Activated naive CD4-positive, alpha-beta T cell treated with anti-CD3 and anti-CD28 coated beads for 36 hours (primary cell): ENCODE measurements at regions not wholly inside any gene's neighbourhood (a gene's known extent, or its start where the extent isn't known, plus 50 kb on each side); places are given as distances from the start of the nearest gene placed in this dataset.

ENCODE experiments used
- CTCF ChIA-PET: fragments of 350-600 bp; sonication (Branson Sonifier 250); formaldehyde crosslinking; loops from one replicate; lab custom pipeline; 2021; ENCODE audit warnings: antibody characterized with exemption; lab: Charles Lee
- DNase-seq: peaks from one replicate; pipeline ENCODE4 v3.0.0-alpha.2; 2020
- H3K27ac Mint-ChIP-seq: one replicate; pipeline ENCODE4 v1.8.0; 2021; ENCODE audit warnings: mild to moderate bottlenecking, mixed read lengths
- H3K27me3 Mint-ChIP-seq: one replicate; pipeline ENCODE4 v1.8.0; 2021; ENCODE audit warnings: low read depth, mixed read lengths
- H3K36me3 Mint-ChIP-seq: one replicate; pipeline ENCODE4 v1.8.0; 2021; ENCODE audit warnings: low read depth, mixed read lengths
- H3K4me1 Mint-ChIP-seq: one replicate; pipeline ENCODE4 v1.8.0; 2021; ENCODE audit warnings: low read depth, mixed read lengths
- H3K4me3 Mint-ChIP-seq: one replicate; pipeline ENCODE4 v1.8.0; 2021; ENCODE audit warnings: mild to moderate bottlenecking, moderate library complexity, mixed read lengths
- H3K9me3 Mint-ChIP-seq: one replicate; pipeline ENCODE4 v1.8.0; 2021; ENCODE audit warnings: mixed read lengths
- intact Hi-C: fragments of 100-400 bp; cut with micrococcal nuclease; formaldehyde crosslinking; loops from one replicate; pipeline ENCODE4 v1.15.1; 2023

GRCh38 chr14:104372390-104373054, 207.0 kb upstream of the C14orf180 start:
- intact Hi-C loops = no loop called here
- no peak overlapping the region for H3K4me3 Mint-ChIP-seq
- no peaks in the 10 kb centered on the region for H3K9me3 Mint-ChIP-seq
- peaks cover 9% of the 10 kb centered on the region for H3K4me1 Mint-ChIP-seq
- no peak overlapping the region for H3K27ac Mint-ChIP-seq
- no peaks in the 10 kb centered on the region for H3K27me3 Mint-ChIP-seq
- no peaks in the 10 kb centered on the region for H3K36me3 Mint-ChIP-seq
- CTCF ChIA-PET = no interaction called here
- no peak for DNase-seq

- H3K27ac Mint-ChIP-seq = no peak overlapping the region
- no peak overlapping the region for H3K4me3 Mint-ChIP-seq
- intact Hi-C loops = no loop called here
- CTCF ChIA-PET = no interaction called here
- peaks cover 9% of the 10 kb centered on the region for H3K4me1 Mint-ChIP-seq
- no peaks in the 10 kb centered on the region for H3K27me3 Mint-ChIP-seq
- H3K9me3 Mint-ChIP-seq = no peaks in the 10 kb centered on the region
- no peak for DNase-seq
- H3K36me3 Mint-ChIP-seq = no peaks in the 10 kb centered on the region
Measured at GRCh38 chr14:104373055-104373854, 206.3 kb upstream of the C14orf180 start.

DNA sequence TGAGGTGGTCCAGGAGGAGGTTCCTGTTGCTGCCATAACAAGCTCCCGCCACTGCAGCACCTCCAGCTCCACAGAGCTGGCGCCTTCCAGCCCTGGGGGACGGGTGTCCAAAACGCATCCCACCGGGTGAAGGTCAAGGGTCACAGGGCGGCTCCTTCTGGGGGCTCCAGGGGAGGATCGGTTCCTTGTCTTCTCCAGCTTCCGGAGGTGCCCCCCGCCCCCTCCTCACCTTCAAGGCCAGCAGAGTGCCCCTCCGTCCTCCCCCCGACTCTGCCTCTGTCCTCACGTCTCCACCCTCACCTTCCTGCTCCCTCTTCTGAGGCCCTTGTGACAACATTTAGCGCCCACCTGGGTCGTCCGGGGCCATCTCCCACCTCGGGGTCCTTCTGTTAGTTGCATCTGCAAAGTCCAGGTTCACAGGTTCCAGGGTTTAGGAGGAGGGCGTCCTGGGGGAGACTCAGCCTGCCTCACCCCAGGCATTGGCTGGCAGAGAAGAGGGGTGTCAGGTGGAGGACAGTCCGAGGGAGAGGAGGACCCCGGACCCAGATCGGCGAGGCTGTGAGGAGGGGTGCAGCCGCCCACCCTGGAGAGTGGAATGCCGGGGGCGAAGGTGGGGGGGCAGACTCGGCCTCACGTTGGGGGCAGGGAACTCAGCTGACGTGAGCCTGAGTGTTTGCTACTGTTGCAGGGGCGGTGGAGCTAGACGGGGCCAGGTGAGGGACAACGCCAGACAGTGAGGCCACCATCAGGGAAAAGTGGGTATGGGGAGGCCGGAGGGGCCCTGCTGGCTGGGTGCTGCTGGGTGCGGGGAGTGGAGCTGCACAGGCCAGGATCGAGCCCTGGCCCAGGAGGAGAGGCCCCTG, 205.5 kb upstream of the C14orf180 start:
- H3K9me3 Mint-ChIP-seq = peaks cover 3% of the 10 kb centered on the region
- H3K36me3 Mint-ChIP-seq = no peaks in the 10 kb centered on the region
- intact Hi-C loops = no loop called here
- no peak overlapping the region for H3K4me3 Mint-ChIP-seq
- H3K27me3 Mint-ChIP-seq = no peaks in the 10 kb centered on the region
- no peak overlapping the region for H3K27ac Mint-ChIP-seq
- no peak for DNase-seq
- CTCF ChIA-PET = no interaction called here
- peaks cover 9% of the 10 kb centered on the region for H3K4me1 Mint-ChIP-seq

- Mint-ChIP-seq H3K27me3 (no peaks in the 10 kb centered on the region), H3K4me1 (peaks cover 9% of the 10 kb centered on the region), H3K9me3 (peaks cover 9% of the 10 kb centered on the region), H3K36me3 (no peaks in the 10 kb centered on the region), H3K27ac (no peak overlapping the region), H3K4me3 (no peak overlapping the region)
- CTCF ChIA-PET = no interaction called here
- DNase-seq = no peak
- intact Hi-C loops = no loop called here
Measured at GRCh38 chr14:104374718-104375080, 204.9 kb upstream of the C14orf180 start.

GRCh38 chr14:104375551-104376201, 203.9 kb upstream of the C14orf180 start:
- Mint-ChIP-seq H3K27me3 (no peaks in the 10 kb centered on the region), H3K27ac (no peak overlapping the region), H3K4me3 (no peak overlapping the region), H3K9me3 (peaks cover 10% of the 10 kb centered on the region), H3K36me3 (no peaks in the 10 kb centered on the region), H3K4me1 (peaks cover 7% of the 10 kb centered on the region)
- CTCF ChIA-PET = no interaction called here
- DNase-seq = no peak
- intact Hi-C loops = no loop called here

GRCh38 chr14:104376202-104377140, 203.1 kb upstream of the C14orf180 start:
- no peaks in the 10 kb centered on the region for H3K27me3 Mint-ChIP-seq
- peaks cover 7% of the 10 kb centered on the region for H3K4me1 Mint-ChIP-seq
- H3K4me3 Mint-ChIP-seq = no peak overlapping the region
- H3K36me3 Mint-ChIP-seq = peaks cover 3% of the 10 kb centered on the region
- intact Hi-C loops = no loop called here
- peaks cover 17% of the 10 kb centered on the region for H3K9me3 Mint-ChIP-seq
- H3K27ac Mint-ChIP-seq = no peak overlapping the region
- CTCF ChIA-PET = no interaction called here
- DNase-seq = no peak

DNA sequence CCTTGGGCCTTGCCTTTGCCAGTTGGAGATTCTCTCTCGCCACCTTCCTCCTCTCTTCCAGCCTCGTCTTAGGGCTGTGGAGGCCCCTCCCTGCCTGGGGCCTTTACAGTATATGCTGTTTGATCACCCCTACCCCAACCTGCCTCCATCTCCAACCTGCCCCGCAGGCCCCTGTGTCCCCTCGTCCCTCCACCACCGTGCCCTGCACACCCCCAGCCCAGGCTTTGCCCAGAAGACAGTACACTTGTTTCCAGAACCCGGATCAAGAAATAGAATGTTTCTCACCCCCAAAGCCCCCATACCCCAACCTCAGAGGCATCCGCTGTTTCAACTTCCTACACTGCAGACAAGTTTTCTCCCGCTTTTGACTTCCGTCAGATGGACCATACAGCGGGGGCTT, 202.3 kb upstream of the C14orf180 start:
- H3K4me3 Mint-ChIP-seq = no peak overlapping the region
- peaks cover 7% of the 10 kb centered on the region for H3K4me1 Mint-ChIP-seq
- H3K27me3 Mint-ChIP-seq = no peaks in the 10 kb centered on the region
- intact Hi-C loops = no loop called here
- CTCF ChIA-PET = no interaction called here
- no peak overlapping the region for H3K27ac Mint-ChIP-seq
- H3K36me3 Mint-ChIP-seq = peaks cover 3% of the 10 kb centered on the region
- no peak for DNase-seq
- H3K9me3 Mint-ChIP-seq = peaks cover 22% of the 10 kb centered on the region

DNA sequence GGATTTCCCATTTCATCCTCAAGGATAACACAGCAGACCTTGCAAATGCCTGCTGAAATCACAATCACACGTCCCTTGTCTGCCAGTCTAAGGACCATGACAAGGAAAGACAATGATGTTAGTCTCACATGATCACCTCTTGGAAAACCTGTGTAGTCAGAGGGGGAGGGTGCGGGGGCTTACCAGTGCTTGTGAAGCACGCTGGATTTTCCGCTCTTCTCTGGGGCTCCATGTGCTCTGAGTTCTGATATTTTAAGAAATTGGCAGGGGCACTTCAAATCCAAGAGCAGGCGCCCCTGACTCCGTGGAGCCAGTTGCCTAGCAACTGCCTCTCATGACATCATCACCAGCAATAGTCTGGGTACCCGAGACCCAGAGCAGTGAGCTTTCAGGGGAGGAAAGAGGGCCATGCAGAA, 200.9 kb upstream of the C14orf180 start:
- intact Hi-C loops = no loop called here

DNA sequence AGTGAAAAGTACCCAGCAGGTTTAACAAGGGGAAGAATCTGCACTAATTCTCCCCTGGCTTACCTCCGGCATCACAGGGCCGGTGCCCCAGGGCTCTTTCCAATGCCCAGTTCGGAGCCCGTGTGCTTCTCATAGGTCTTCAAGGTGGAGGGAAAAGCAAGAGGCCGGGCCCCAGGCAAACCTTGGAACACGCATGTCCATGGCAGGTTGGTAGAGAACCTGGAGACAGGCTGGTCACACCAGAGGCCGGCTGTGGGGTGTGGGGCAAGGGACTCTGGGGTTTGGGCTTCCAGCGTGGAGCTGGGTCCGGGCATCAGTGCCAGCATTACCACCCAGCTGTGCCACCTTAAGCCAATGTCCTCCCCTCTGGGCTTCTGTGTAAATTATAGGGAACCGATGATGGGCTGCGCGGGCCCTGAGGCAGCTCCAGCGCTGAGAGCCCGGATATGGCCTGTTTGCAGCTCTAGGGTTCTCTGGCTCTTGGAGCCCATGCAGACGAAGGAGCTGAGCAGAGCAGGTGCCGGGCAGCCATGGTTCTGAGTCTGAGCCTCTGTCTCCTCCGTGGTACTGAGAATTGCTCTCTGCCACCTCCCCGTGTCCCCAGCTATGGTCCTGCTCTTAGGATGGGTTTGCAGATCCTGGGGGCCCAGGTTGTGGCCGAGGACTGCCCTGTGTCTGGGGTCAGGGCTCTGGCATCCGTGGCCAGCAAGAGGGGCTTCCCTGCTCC, 197.0 kb upstream of the C14orf180 start:
- DNase-seq = no peak
- Mint-ChIP-seq H3K27ac (no peak overlapping the region), H3K4me3 (no peak overlapping the region), H3K9me3 (peaks cover 22% of the 10 kb centered on the region), H3K27me3 (no peaks in the 10 kb centered on the region), H3K36me3 (peaks cover 3% of the 10 kb centered on the region), H3K4me1 (no peaks in the 10 kb centered on the region)
- intact Hi-C loops = no loop called here
- CTCF ChIA-PET = no interaction called here

More for the DNA sequence above, 200.9 kb upstream of the C14orf180 start:
- Mint-ChIP-seq H3K36me3 (peaks cover 3% of the 10 kb centered on the region), H3K4me1 (no peaks in the 10 kb centered on the region), H3K4me3 (no peak overlapping the region), H3K27ac (no peak overlapping the region), H3K27me3 (no peaks in the 10 kb centered on the region), H3K9me3 (peaks cover 22% of the 10 kb centered on the region)
- DNase-seq = no peak
- CTCF ChIA-PET = interaction anchor here (0.6 kb wide), 1 partner anchor 138 kb away, joined by 3 read pairs; no protein-coding TSS in a partner anchor

DNA sequence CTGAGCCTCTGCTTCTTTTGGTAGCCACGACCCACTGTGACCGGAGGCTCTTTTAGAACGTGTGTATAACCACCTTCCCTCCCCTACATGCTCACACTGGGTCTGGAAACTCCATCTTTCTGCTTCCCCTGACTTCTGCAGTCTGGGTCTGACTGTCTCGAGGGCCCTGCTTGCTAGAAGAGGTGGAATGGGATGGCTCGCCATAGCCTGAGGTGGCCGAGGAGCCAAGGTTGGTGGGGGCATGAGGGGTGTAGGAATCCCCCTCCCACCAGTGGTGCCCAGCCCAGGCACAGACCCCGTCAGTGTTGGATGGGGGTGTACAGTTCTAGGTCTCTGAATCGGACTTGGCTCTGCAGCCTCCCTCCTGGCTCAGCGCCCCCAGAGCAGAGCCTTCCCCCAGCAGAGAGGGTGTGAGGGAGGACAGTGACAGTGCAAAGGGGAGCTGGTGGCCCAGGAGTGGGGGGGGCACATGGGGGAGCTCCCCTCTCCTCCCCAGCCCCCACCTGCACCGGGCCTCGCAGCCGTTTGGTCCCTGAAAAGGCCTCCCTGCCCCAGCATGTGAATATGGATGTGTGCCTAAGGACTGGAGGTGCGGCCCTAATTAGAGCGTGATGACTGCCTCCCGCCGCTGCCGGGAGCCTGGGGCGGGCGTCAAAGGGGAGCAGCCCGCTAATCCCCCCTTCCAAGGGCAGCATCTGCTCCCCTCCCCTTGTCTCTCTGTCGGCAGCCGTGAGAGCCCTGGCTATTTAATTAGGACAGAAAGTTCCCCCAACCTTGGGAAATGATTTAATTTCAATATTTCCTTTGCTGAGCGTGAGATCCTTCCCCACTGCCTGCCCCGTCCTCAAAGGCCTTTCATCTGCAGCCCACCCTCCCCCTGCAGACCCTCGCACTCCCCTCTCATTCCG, 196.2 kb upstream of the C14orf180 start:
- Mint-ChIP-seq H3K27me3 (no peaks in the 10 kb centered on the region), H3K9me3 (peaks cover 22% of the 10 kb centered on the region), H3K36me3 (peaks cover 3% of the 10 kb centered on the region), H3K4me3 (no peak overlapping the region), H3K27ac (no peak overlapping the region), H3K4me1 (no peaks in the 10 kb centered on the region)
- intact Hi-C loops = no loop called here
- CTCF ChIA-PET = no interaction called here
- no peak for DNase-seq
